AG10803 (cell line): ENCODE measurements at regions not wholly inside any gene's neighbourhood (a gene's known extent, or its start where the extent isn't known, plus 50 kb on each side); places are given as distances from the start of the nearest gene placed in this dataset.
A peak's percentile ranks its signal among the peaks of the same experiment; 100 is the strongest.
"Not testable (repeated sequence)": the region's sequence is repeated elsewhere in the genome, so short reads cannot be mapped to it uniquely, and the experiment has no call there.

ENCODE experiments used
- DNase-seq: peaks from one replicate; pipeline ENCODE4 v3.0.0; 2010; ENCODE audit warnings: low read depth
- H3K4me3 ChIP-seq: 2 replicates; pipeline ENCODE4 v1.5.1; 2011; ENCODE audit warnings: mild to moderate bottlenecking, low read length, control low read depth
- TF ChIP-seq, protein P1 (sequence below): conservative IDR thresholded peaks from 2 replicates; pipeline ENCODE4 v1.5.1; 2011; ENCODE audit warnings: mild to moderate bottlenecking, low read length, control low read depth, inconsistent platforms

DNA sequence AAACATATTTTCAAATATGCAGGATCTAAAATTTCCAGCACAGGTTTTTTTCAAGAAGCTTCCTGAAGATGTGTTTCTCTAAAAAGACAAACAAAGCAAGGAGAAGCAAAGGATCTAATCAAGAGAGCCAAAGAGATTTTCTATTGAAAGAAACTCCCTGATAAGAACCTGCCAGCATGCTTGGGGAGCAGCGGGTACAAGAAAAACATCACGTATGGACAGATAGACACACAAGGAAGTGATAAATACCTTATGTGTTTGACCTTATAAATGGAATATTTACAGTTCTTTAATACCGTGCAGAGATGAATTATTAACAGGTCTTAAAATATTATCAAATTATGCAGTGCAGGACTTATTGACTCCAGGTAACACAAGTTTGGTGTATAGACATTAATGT, 562.1 kb downstream of the DACH1 start:
- TF ChIP-seq, protein P1, sequence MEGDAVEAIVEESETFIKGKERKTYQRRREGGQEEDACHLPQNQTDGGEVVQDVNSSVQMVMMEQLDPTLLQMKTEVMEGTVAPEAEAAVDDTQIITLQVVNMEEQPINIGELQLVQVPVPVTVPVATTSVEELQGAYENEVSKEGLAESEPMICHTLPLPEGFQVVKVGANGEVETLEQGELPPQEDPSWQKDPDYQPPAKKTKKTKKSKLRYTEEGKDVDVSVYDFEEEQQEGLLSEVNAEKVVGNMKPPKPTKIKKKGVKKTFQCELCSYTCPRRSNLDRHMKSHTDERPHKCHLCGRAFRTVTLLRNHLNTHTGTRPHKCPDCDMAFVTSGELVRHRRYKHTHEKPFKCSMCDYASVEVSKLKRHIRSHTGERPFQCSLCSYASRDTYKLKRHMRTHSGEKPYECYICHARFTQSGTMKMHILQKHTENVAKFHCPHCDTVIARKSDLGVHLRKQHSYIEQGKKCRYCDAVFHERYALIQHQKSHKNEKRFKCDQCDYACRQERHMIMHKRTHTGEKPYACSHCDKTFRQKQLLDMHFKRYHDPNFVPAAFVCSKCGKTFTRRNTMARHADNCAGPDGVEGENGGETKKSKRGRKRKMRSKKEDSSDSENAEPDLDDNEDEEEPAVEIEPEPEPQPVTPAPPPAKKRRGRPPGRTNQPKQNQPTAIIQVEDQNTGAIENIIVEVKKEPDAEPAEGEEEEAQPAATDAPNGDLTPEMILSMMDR, result no peak
- H3K4me3 ChIP-seq, result no peak overlapping the region
- no peak for DNase-seq

DNA sequence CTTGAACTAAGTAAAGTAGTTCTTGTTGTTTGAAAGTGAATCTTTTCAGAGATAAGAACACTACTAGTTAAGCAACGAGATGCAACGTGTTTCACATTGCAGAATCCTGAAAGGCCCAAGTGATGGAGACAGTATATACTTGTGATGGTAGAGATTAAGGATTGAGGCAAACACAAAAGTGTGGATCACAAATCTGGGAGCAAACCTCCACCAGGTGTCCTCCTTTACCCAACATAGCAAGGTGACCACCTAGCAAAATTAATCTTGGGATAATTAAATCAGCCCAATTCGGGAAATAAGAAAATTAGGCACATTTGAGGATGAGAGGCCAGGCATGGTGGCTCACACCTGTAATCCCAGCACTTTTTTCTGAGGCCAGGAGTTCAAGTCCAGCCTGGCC, 563.9 kb downstream of the DACH1 start:
- H3K4me3 ChIP-seq, result no peak overlapping the region
- no peak for DNase-seq
- TF ChIP-seq, protein P1, result no peak

DNA sequence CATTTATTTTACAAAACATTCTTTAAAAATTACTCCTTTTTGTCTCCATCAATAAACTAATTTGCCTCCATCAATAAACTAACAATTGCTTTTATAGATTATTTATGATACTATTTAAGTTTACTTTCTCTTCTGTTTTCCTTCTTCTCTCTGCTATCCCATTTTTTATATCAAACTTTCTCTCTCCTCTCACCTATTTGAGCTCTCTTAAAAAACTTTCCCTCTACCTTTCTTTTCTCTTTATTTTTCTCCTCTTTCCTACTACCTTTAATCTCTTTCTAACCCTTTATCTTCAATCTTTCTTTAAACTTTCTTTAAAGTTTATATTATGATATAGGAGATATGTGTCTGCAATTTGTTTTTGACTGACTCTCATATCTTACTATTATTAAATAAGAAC, 566.4 kb downstream of the DACH1 start:
- H3K4me3 ChIP-seq, result no peak overlapping the region
- no peak for DNase-seq
- TF ChIP-seq, protein P1, result no peak

DNA sequence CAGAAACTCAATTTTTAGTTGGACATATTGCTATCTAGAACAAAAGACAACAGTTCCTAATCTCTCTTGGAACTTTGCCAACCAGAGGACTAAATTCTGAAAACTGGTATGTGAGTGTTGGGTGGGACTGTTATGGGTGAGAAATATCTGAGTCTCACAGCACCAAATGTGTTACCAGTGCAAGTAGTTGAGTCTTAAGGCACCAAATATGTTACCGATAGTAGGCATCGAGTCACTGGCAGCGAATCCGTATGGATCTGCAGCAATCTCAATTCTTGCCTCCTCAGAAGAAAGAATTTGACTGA, 575.2 kb downstream of the DACH1 start:
- TF ChIP-seq, protein P1, result no peak
- no peak for DNase-seq
- H3K4me3 ChIP-seq, result no peak overlapping the region

DNA sequence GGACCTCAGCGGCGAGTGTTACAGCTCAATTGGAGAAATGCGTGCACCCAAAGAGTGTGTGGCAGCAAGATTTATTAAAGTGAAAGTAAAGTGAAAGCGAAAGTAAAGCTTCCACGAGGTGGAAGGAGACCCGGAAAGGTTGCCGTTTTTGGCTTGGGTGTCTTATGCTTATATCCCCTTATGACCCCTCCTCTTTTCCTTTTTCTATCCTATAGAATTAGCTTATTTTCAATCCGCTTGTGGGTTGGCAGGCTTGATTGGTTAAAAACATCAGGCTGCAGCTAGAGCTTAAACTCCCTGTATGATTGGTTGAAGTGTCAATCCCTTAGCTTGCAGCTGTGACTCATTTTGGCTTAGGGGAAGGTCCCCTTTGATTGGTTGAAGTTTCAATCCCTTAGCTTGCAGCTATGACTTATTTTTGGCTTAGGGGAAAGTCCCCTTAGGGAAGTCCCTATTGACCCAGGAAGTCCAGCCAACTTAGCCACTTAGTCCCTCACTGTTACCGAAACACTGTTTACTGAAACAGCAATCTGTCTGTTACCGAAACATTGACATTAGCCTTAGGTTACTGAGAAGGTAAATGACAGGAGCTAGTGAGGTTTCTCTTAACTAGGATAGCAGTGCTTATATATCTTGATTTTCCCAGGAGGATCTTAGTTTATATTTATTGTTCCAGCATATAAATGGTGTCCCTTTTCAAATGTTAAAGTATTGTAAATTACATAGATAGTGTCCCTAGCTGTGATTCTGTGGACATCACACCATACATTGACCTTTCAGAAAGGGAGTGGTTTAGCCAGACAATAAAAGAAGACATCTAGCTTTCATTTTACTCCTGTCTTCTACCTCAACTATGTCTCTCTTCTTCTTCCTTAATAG, 575.8 kb downstream of the DACH1 start:
- DNase-seq, result peak; percentile 29
- TF ChIP-seq, protein P1, result no peak
- peak overlapping the region; percentile 51 for H3K4me3 ChIP-seq

DNA sequence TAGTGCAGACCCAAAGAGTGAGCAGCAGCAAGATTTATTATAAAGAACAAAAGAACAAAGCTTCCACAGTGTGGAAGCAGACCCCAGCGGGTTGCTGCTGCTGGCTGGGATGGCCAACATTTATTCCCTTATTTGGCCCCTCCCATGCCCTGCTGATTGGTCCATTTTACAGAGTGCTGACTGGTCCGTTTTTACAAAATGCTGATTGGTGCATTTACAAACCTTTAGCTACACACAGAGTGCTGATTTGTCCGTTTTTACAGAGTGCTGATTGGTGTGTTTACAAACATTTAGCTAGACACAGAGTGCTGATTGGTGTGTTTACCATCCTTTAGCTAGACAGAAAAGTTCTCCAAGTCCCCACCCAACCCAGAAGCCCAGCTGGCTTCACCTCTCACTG, 577.0 kb downstream of the DACH1 start:
- H3K4me3 ChIP-seq, DNase-seq: not testable (repeated sequence)

DNA sequence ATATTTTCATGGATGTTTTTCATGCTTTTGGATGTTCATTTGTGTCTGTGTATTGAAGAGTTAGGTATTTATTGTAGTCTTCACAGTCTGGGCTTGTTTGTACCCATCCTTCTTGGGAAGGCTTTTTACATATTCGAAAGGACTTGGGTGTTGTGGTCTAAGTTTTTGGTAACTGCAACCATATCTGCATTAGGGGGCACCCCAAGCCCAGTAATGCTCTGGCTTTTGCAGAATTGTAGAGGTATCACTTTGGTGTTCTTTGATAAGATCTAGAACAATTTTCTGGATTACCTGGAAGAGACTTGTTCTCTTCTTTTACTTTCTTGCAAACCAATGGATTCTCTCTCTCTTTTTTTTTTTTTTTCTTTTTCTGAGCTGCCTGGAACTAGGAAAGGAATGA, 581.3 kb downstream of the DACH1 start:
- no peak overlapping the region for H3K4me3 ChIP-seq
- DNase-seq, result no peak
- TF ChIP-seq, protein P1, result no peak
